Small intestine (tissue), 7 donors: ENCODE measurements at regions not wholly inside any gene's neighbourhood (a gene's known extent, or its start where the extent isn't known, plus 50 kb on each side); places are given as distances from the start of the nearest gene placed in this dataset.

Experiments used
- DNase-seq, 2 donors: peaks; one replicate each; pipeline versions ENCODE4 v3.0.0 to v3.0.0-alpha.2; 2013
- FAIRE-seq: peaks from 2 replicates; lab custom pipeline; 2012; peaks lifted over from hg19 to GRCh38; lab: Jason Lieb, UNC
- H3K27ac ChIP-seq, 3 donors: one replicate each; pipeline ENCODE4 v1.5.1; 2013; ENCODE audit warnings: low read length in 2 of 3, mild to moderate bottlenecking in 2 of 3, control low read depth in 1 of 3, inconsistent platforms in 1 of 3, low read depth in 1 of 3, moderate library complexity in 1 of 3
- H3K27me3 ChIP-seq, 3 donors: one replicate each; pipeline ENCODE4 v1.6.1; 2013; ENCODE audit warnings: low read length in 3 of 3, inconsistent platforms in 1 of 3; ENCODE audit not compliant: control insufficient read depth in 3 of 3, insufficient read depth in 3 of 3
- H3K36me3 ChIP-seq, 3 donors: one replicate each; pipeline ENCODE4 v1.6.1; 2013; ENCODE audit warnings: low read length in 3 of 3, inconsistent platforms in 1 of 3, low read depth in 1 of 3, mild to moderate bottlenecking in 1 of 3, moderate library complexity in 1 of 3; ENCODE audit not compliant: control insufficient read depth in 3 of 3, insufficient read depth in 2 of 3
- H3K4me1 ChIP-seq, 3 donors: one replicate each; pipeline ENCODE4 v1.6.1; 2013; ENCODE audit warnings: low read length in 2 of 3, inconsistent platforms in 1 of 3, low read depth in 1 of 3, mild to moderate bottlenecking in 1 of 3, moderate library complexity in 1 of 3; ENCODE audit not compliant: control insufficient read depth in 3 of 3, insufficient read depth in 2 of 3
- H3K4me3 ChIP-seq, 3 donors: one replicate each; pipeline ENCODE4 v1.5.1; 2013; ENCODE audit warnings: low read length in 3 of 3, control low read depth in 1 of 3, inconsistent platforms in 1 of 3, low read depth in 1 of 3, mild to moderate bottlenecking in 1 of 3, moderate library complexity in 1 of 3
- H3K9me3 ChIP-seq, 2 donors: one replicate each; pipeline ENCODE4 v1.6.1; 2013; ENCODE audit warnings: low read depth in 1 of 2, low read length in 1 of 2; ENCODE audit not compliant: control insufficient read depth in 2 of 2, insufficient read depth in 1 of 2
- WGBS, 3 donors: extraction: QIAGEN DNeasy Blood & Tissue Kit; methylation state at CpG; one replicate each; pipeline ENCODE4 v1.1.7; 2013; 5-methylcytosine and 5-hydroxymethylcytosine counted together
- donor health status: healthy with polysubstance abuse.
- donor health status: control.
- donor health status: control.
- donor health status: Bipolar disorder and iron deficiency.
- donor health status: healthy.

DNA sequence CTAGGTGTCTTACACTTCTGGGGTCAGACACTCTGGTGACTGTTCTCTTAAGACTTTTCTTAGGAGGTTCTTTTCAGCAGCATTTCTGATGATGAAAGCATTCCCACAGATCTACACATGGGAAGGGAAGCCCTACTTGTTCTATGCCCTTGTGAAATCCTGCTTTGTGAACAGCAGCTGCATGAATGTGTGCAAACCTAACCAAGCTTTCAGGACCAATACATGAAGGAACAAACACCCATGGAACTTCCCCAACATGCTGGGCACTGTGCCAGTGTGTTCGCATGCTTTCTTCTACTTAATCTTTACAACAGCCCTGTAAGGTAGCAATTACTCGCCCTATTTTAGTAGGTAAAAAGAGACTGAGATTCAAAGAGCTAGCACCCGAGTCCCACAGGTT lies 439.9 kb upstream of the KLF4 start:
- peak; percentile 58 to 78 for DNase-seq
- no peak for FAIRE-seq
- WGBS, 3 donors: 13 to 45% (median 27%) methylated on average over 3 of the region's 3 CpGs
- Histone ChIP-seq H3K9me3 (no peaks in the 10 kb centered on the region), H3K27me3 (no peaks in the 10 kb centered on the region), H3K36me3 (no peaks in the 10 kb centered on the region), H3K4me1 (peaks cover 0 to 11% (median 9%) of the 10 kb centered on the region in 3 donors), H3K4me3 (no peak overlapping the region), H3K27ac (no peak overlapping the region)

DNA sequence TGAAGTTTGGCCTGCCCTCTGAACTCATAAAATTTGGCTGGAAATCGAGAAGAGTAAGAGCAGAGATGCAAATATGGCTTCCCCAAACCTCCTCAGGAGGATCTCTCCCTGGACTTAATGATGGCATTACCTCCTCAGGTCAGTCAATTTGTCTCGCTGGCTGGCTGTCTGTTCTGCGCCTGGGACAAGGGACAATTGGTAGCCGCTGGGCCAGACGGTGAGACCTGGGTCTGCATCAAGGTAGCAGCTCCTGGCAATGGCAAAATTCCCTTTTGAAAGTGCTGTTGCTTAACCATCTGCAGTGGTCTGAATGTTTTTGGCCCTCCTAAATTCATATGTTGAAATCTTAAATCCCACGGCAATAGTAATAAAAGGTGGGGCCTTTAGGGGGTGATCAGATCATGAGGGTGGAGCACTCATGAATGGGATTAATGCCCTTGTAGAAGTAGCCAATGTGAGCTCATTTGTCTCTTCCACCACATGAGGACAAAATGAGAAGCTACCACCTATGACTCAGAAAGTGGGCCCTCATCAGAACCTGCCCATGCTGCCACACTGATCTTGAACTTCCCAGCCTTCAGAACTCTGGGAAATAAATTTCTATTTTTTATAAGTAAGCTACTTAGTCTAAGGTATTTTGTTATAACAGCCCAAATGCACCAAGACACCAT lies 439.3 kb upstream of the KLF4 start:
- Histone ChIP-seq H3K36me3 (no peaks in the 10 kb centered on the region), H3K27ac (no peak overlapping the region), H3K27me3 (no peaks in the 10 kb centered on the region), H3K4me1 (peaks cover 0 to 11% (median 9%) of the 10 kb centered on the region in 3 donors), H3K9me3 (peaks cover 0 to 4% of the 10 kb centered on the region in 2 donors), H3K4me3 (no peak overlapping the region)
- DNase-seq (no peak), FAIRE-seq (no peak)
- WGBS, 3 donors: 62 to 70% (median 68%) methylated on average over 6 of the region's 6 CpGs

DNA sequence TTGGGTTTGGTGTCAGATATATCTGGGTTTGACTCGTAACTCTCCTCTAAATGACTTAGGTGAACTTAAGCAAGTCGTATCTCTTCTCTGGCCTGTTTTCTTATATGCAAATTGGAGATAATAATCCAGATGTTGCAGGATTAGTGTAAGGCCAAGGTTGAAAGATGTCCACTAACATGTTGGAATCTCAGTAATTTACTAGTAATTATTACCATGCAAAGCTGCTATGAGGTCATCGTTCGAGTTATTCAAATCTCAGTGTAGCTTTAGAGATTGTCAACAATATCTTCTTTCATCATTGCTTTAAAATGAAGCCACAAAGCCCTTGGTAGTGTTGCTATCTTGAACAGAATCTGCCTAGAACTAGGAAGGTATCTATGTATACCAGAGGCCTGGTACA lies 437.7 kb upstream of the KLF4 start:
- no peak overlapping the region for H3K4me3 ChIP-seq
- H3K4me1 ChIP-seq: peaks cover 0 to 11% (median 9%) of the 10 kb centered on the region in 3 donors
- DNase-seq: no peak
- H3K27me3 ChIP-seq: no peaks in the 10 kb centered on the region
- WGBS, 3 donors: 90 to 91% (median 91%) methylated on average over 4 of the region's 4 CpGs
- H3K9me3 ChIP-seq: peaks cover 0 to 5% of the 10 kb centered on the region in 2 donors
- no peak overlapping the region for H3K27ac ChIP-seq
- no peak for FAIRE-seq
- no peaks in the 10 kb centered on the region for H3K36me3 ChIP-seq

DNA sequence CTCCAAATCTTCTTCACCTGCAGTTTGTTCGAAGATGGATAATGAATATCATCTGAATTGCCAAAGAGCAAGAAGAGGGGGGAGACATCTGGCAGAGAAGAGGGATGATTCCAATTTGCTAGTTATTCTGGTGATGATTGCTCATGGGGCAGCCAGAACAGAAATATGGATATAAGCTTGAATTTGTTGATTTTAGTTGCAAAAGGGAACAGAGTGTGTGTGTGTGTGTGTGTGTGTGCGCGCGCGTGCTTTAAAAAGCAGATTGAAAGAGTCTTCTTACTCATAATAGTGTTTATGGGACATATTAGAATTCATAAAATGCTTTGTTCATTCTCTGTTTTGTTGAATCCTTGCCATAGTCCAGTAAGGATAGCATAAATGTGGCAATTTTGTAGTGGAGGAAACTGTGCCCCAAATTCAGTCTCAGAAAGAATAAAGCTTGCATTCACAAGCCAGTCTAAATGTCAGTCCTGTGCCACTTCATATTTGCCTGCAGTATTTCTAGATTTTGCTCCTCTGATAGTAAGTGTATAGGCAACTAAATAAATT lies 436.3 kb upstream of the KLF4 start:
- WGBS, 3 donors: 64 to 82% (median 79%) methylated on average over 5 of the region's 5 CpGs

DNA sequence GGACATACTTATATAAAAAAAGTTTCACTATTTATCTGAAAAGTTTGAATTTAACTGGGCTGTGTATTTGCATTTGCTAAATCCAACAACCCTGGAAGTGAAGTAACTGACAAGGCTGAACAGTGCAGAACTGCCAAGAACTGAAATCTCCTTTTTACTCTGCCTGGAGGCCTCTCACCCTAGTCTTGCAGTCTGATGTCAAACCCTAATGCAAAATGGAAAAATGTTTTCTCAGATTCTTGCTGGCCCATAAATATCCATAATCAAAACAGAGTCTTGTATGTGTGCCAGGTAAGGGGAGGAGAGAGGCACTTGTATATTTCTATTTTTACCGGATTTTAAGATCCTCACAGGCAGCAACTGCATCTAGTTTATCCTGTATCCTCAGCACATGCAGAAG lies 432.7 kb upstream of the KLF4 start:
- FAIRE-seq (no peak), DNase-seq (no peak)
- 60 to 83% (median 70%) methylated on average over 1 of the region's 1 CpG for WGBS, 3 donors
- Histone ChIP-seq H3K27ac (no peak overlapping the region), H3K4me3 (no peak overlapping the region), H3K27me3 (no peaks in the 10 kb centered on the region), H3K9me3 (peaks cover 0 to 5% of the 10 kb centered on the region in 2 donors), H3K36me3 (no peaks in the 10 kb centered on the region), H3K4me1 (no peaks in the 10 kb centered on the region)

More for the DNA sequence above, 436.3 kb upstream of the KLF4 start:
- H3K9me3 ChIP-seq: peaks cover 0 to 5% of the 10 kb centered on the region in 2 donors
- no peaks in the 10 kb centered on the region for H3K36me3 ChIP-seq
- no peak overlapping the region for H3K27ac ChIP-seq
- no peak for FAIRE-seq
- no peak overlapping the region for H3K4me3 ChIP-seq
- H3K27me3 ChIP-seq: no peaks in the 10 kb centered on the region
- H3K4me1 ChIP-seq: peaks cover 0 to 6% (median 2%) of the 10 kb centered on the region in 3 donors
- no peak for DNase-seq

DNA sequence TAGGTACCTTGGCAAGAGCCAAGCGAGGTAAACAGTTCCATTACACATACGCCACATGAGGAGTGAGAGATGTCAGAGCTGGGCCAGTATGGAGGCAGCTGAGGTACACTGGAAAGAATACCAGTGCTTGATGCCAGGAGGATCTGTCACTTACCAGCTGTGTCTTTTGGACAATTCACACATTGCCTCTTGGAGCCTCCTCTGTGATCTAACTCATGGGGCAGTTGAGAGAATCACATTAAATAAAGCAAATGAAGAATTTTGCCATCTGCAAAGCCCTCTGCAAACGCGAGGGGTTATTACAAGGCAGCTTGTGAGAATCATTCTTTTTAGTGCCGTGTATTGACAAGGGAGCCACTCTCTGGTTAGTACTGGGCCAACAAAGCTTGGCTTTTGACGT lies 429.7 kb upstream of the KLF4 start:
- H3K4me3 ChIP-seq: no peak overlapping the region
- FAIRE-seq: no peak
- WGBS, 3 donors: 73 to 85% (median 79%) methylated on average over 6 of the region's 6 CpGs
- no peak overlapping the region for H3K27ac ChIP-seq
- no peaks in the 10 kb centered on the region for H3K36me3 ChIP-seq
- peaks cover 0 to 5% of the 10 kb centered on the region in 2 donors for H3K9me3 ChIP-seq
- DNase-seq: no peak
- H3K4me1 ChIP-seq: no peaks in the 10 kb centered on the region
- H3K27me3 ChIP-seq: no peaks in the 10 kb centered on the region

DNA sequence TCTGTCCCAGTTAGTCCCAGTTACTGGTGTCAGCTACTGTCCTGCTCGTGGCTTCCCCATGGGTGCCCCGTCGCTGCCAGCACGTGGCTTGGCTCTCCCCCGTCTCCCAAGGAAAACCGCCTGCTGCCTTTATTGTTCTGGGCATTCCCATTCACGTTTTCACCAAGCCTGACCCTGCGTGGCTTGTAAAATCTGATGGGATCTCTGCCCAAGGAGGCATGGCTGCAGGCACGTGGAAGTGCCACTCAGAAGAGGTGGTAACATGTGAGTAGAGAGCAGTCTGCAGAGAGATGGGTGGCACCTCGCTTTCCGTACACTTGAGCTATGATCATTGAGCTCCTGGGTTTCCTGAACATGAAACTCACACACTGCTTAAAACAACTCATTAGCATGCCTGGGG lies 429.2 kb upstream of the KLF4 start:
- FAIRE-seq (no peak), DNase-seq (peak in 1 of 2 donors; percentile 57)
- Histone ChIP-seq H3K4me3 (no peak overlapping the region), H3K9me3 (peaks cover 0 to under 1% of the 10 kb centered on the region in 2 donors), H3K27me3 (no peaks in the 10 kb centered on the region), H3K36me3 (no peaks in the 10 kb centered on the region), H3K4me1 (no peaks in the 10 kb centered on the region), H3K27ac (no peak overlapping the region)
- WGBS, 3 donors: 12 to 58% (median 37%) methylated on average over 11 of the region's 11 CpGs

DNA sequence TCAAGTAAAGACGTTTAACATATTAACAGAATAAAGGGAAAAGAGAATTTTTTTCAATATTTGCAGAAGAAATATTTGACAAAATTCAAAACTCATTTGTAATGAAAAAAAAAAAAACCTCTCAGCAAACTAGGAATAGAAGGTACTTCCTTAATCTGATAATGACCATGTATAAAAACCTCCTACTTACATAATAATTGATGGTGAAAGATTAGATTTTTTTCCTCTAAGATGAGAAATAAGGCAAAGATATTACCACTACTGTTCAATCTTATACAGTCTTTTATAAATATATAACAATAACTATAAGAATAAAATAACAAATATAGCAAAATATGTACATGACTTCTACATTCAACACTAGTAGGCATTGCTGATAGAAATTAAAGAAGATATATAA lies 424.6 kb upstream of the KLF4 start:
- no peaks in the 10 kb centered on the region for H3K9me3 ChIP-seq
- no peak overlapping the region for H3K4me3 ChIP-seq
- no peaks in the 10 kb centered on the region for H3K27me3 ChIP-seq
- peak; percentile 30 for FAIRE-seq
- no peak for DNase-seq
- H3K4me1 ChIP-seq: no peaks in the 10 kb centered on the region
- H3K27ac ChIP-seq: no peak overlapping the region
- H3K36me3 ChIP-seq: no peaks in the 10 kb centered on the region
- 64 to 71% (median 70%) methylated on average over 1 of the region's 1 CpG for WGBS, 3 donors
